ENCODE measurements at regions not wholly inside any gene's neighbourhood (a gene's known extent, or its start where the extent isn't known, plus 50 kb on each side); places are given as distances from the start of the nearest gene placed in this dataset.

DNA sequence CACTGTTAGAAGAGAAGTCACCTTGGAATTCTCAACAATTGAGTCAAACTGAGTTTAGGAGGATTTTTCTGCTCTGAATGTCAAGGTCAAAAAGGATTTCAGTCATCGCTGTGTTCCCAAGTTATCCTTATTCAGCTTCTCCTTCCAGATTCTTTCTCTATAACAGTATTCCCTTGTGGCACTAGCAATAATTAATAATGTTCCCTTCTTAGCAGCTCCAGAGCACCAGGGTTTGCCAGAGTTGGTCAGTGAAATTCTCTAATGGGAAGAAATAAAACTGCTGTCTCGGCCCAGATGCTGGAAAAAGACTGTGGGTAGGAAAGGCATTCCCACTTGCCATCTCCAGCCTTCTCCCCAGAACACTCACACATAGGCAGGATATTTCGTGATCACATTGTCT is 836.0 kb upstream of the PIK3C3 start:
- H3K79me2 ChIP-seq (ENCODE audit: insufficient read depth, low read depth, low read length), result no peaks in the 10 kb centered on the region
- H4K20me1 ChIP-seq (ENCODE audit: insufficient read depth, low read length), result no peaks in the 10 kb centered on the region
- H3K9me3 ChIP-seq (ENCODE audit: low read length), result no peaks in the 10 kb centered on the region
- H3K4me1 ChIP-seq (ENCODE audit: insufficient read depth, low read length, poor library complexity, severe bottlenecking), result no peaks in the 10 kb centered on the region
- H3K4me3 ChIP-seq (ENCODE audit: low read depth, low read length, poor library complexity, severe bottlenecking), result no peak overlapping the region
- intact Hi-C loops (cut with micrococcal nuclease; ENCODE audit: unreplicated experiment), result no loop called here
- TF ChIP-seq EZH2phosphoT487 (IDR thresholded peaks at IDR 0.05; ENCODE audit: borderline replicate concordance, low read depth, low read length) (no peak), CTCF (conservative IDR thresholded peaks at IDR 0.05; ENCODE audit: low read length) (no peak)
- no peak overlapping the region for H3K4me2 ChIP-seq (ENCODE audit: low read length)
- ChIA-PET POLR2A (no interaction called here), CTCF (ENCODE audit: unreplicated experiment) (no interaction called here)
- no peaks in the 10 kb centered on the region for H3K36me3 ChIP-seq (ENCODE audit: insufficient read depth, low read length)
- BruUV-seq (replicated peaks), result no TSS peak
- no peak overlapping the region for H3K27ac ChIP-seq (ENCODE audit: low read depth, low read length, poor library complexity, severe bottlenecking)
- no peak overlapping the region for H2AFZ ChIP-seq (ENCODE audit: low read length)
- no peak for DNase-seq (ENCODE audit: low spot score)
- H3K9me2 ChIP-seq (ENCODE audit: insufficient read depth, low read length), result no peaks in the 10 kb centered on the region

DNA sequence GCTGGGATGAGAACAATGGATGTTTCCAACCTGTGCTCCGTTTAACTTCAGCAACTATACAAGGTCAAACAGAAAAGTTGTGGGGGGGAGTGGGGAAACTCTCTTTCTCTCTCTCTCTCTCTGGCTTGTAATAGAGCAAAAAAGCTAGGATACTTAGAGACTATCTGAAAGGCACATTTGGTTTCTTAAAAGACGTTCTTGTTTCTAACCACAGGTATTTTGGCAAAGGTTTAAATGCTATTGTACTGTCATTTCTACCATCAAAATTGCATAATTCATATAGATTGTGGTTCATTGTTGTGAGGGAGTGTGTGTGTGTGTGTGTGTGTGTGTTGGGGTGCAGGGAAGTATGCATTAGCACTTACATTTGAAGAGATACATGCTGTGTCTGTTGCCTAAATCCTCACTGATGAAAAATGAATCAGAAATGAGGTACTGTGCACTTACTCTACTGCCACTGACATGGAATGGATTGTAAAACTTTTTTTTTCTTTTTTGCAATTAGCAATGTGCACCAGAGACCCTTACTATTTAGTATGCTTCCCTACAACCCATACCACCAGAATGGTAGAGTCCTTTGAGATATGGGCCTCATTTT is 841.0 kb upstream of the PIK3C3 start:
- Histone ChIP-seq H3K36me3 (ENCODE audit: insufficient read depth, low read length) (no peaks in the 10 kb centered on the region), H3K4me3 (ENCODE audit: low read depth, low read length, poor library complexity, severe bottlenecking) (no peak overlapping the region), H3K9me2 (ENCODE audit: insufficient read depth, low read length) (no peaks in the 10 kb centered on the region), H3K4me2 (ENCODE audit: low read length) (no peak overlapping the region), H3K9me3 (ENCODE audit: low read length) (no peaks in the 10 kb centered on the region), H3K27ac (ENCODE audit: low read depth, low read length, poor library complexity, severe bottlenecking) (no peak overlapping the region), H2AFZ (ENCODE audit: low read length) (no peak overlapping the region), H3K79me2 (ENCODE audit: insufficient read depth, low read depth, low read length) (no peaks in the 10 kb centered on the region), H4K20me1 (ENCODE audit: insufficient read depth, low read length) (no peaks in the 10 kb centered on the region), H3K4me1 (ENCODE audit: insufficient read depth, low read length, poor library complexity, severe bottlenecking) (no peaks in the 10 kb centered on the region)
- ChIA-PET CTCF (ENCODE audit: unreplicated experiment) (no interaction called here), POLR2A (no interaction called here)
- BruUV-seq (replicated peaks), result no TSS peak
- intact Hi-C loops (cut with micrococcal nuclease; ENCODE audit: unreplicated experiment), result no loop called here
- no peak for TF ChIP-seq EZH2phosphoT487 (IDR thresholded peaks at IDR 0.05; ENCODE audit: borderline replicate concordance, low read depth, low read length)
- TF ChIP-seq CTCF (conservative IDR thresholded peaks at IDR 0.05; ENCODE audit: low read length), result no peak
- no peak for DNase-seq (ENCODE audit: low spot score)

GRCh38 chr18:41099451-41099850 is 855.6 kb upstream of the PIK3C3 start:
- Histone ChIP-seq H3K36me3 (ENCODE audit: insufficient read depth, low read length) (no peaks in the 10 kb centered on the region), H4K20me1 (ENCODE audit: insufficient read depth, low read length) (no peaks in the 10 kb centered on the region), H3K79me2 (ENCODE audit: insufficient read depth, low read depth, low read length) (no peaks in the 10 kb centered on the region), H3K9me3 (ENCODE audit: low read length) (no peaks in the 10 kb centered on the region), H3K9me2 (ENCODE audit: insufficient read depth, low read length) (no peaks in the 10 kb centered on the region), H3K4me3 (ENCODE audit: low read depth, low read length, poor library complexity, severe bottlenecking) (no peak overlapping the region), H3K4me2 (ENCODE audit: low read length) (no peak overlapping the region), H2AFZ (ENCODE audit: low read length) (no peak overlapping the region), H3K27ac (ENCODE audit: low read depth, low read length, poor library complexity, severe bottlenecking) (no peak overlapping the region), H3K4me1 (ENCODE audit: insufficient read depth, low read length, poor library complexity, severe bottlenecking) (no peaks in the 10 kb centered on the region)
- ChIA-PET CTCF (ENCODE audit: unreplicated experiment) (no interaction called here), POLR2A (no interaction called here)
- DNase-seq (ENCODE audit: low spot score), result no peak
- intact Hi-C loops (cut with micrococcal nuclease; ENCODE audit: unreplicated experiment), result no loop called here
- no TSS peak for BruUV-seq (replicated peaks)
- no peak for TF ChIP-seq EZH2phosphoT487 (IDR thresholded peaks at IDR 0.05; ENCODE audit: borderline replicate concordance, low read depth, low read length)
- TF ChIP-seq CTCF (conservative IDR thresholded peaks at IDR 0.05; ENCODE audit: low read length), result no peak
